ENCODE measurements at regions not wholly inside any gene's neighbourhood (a gene's known extent, or its start where the extent isn't known, plus 50 kb on each side); places are given as distances from the start of the nearest gene placed in this dataset.

DNA sequence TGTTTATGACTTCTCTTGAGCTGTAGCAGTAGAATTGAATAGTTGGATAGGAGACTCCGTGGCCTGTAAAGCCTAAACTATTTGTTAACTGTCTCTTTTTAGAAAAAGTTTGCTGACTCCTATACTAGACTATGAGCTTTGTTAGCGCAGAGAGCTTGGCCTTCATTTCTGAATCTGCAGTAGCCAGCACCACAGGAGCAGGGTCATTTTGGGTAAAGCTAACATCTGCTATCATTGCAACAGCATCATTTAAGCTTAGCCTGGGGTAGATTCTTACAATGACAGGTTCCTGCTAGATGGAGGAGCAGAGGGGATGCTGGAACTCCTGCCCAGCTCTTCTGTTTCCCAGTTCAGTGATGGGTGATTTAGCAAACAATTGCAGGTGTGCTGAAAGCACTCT, 133.7 kb upstream of the ASTN2 start:
- no peak for DNase-seq (ENCODE audit: low read depth in 2 of 2, low spot score in 1 of 2)

DNA sequence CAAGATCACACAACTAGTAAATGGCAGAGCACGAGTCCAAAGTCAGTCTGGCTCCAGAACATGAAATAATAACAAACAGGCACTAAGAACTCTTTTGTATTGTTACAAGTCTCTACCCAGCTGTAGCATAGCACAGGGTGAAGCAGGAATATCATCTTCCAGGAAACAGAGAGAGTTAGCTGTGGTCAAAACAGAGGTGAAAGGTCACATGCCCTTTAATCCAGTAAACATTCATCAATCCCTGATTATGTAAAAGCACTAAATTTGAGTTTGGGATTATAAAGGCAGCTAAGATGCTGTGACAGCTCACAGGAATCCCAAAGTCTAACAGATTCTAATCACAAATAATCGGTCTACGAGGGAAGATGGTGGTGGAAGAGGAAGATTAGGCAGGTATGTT, 133.0 kb upstream of the ASTN2 start:
- no peak for DNase-seq (ENCODE audit: low read depth in 2 of 2, low spot score in 1 of 2)

DNA sequence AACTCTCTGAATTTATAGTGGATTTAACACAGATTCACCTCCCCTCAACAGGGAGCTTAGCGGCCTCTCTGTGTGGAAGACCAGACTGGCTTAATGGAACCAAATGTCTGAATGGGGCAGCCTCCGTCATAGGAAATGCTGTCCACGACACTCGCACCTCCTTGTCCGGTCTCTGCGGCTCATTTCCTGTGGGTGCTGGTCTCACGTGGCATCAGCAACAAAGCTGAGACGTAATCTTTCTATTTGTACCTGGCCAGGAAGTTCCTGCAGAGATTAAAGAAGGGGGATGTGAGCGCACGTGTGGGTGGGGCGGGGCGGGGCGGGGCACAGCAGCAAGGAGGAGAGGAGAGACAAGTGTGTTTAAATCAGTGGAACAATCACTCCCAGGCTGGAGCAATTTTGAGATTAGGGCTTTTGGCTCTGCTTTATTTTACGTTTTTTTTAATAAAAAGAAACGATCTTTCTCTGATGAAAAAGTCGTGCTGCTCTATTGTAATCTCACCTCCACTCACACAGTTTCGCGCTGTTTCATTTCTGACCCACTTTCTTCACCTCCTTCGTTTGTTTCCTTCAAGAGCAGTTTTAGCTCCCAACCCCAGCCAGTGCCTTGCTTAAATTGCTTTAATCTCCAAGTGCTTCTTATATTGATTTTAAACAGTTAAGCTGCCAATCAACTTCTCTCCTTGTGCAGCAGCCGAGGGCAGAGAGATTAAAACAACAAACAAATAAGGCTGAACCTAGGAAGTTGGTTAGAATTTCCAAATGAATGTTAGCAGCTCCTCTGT, 132.2 kb upstream of the ASTN2 start:
- DNase-seq (ENCODE audit: low read depth in 2 of 2, low spot score in 1 of 2), result no peak

DNA sequence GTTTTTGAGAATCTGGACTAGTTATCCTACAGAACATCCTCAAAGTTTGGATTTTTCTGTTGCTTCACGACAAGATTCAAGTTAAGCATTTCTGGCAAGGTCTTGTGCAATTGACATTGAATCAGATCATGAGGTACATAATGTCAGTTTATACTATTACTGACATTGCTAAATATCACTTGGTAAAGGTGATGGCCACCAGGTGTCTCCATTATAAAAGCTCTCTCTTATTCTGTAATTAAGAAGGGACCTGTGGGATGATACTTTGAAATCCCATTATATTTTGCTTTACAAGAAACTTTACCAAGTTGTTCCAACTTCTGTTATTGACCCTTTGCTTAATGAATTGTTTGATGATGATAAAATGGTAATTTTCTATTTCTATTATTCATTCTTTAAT, 131.0 kb upstream of the ASTN2 start:
- no peak for DNase-seq (ENCODE audit: low read depth in 2 of 2, low spot score in 1 of 2)

DNA sequence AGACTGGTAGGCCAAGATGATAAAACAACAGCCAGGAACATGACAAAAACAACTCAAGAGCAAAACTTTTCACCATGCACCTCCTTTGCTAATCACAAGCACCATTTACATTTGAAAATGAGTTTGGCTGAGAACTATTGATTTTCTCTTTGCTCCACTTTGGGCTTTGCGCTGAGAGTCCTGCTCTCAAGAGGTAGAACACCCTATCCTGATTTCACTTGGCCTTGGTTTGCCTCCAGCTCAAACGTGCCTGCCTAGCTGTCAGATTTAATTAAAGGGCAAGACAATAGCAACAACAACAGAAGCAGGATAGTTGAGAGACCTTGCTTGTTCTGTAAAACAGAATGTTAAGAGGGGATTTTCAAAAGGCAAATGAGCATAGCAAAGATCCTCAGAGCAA, 128.2 kb upstream of the ASTN2 start:
- no peak for DNase-seq (ENCODE audit: low read depth in 2 of 2, low spot score in 1 of 2)

DNA sequence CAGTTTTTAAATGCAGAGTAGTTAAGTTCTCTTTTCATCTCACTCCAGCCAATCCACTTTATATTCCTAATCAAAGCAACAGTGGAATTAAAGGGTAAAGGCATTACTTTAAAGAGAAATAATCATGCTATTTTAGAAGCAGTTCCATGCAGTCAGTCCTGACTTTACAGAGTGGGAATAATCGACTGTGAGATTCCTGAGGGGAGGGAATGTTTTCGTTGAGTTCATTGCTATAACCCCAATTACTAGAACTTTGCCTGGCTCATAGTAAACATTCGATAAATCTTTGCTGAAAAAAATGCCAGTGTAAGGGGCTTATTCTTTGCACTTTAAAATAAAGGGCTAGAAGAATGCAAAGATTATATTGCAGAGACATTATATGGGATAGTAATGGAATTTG, 127.2 kb upstream of the ASTN2 start:
- DNase-seq (ENCODE audit: low read depth in 2 of 2, low spot score in 1 of 2), result no peak

DNA sequence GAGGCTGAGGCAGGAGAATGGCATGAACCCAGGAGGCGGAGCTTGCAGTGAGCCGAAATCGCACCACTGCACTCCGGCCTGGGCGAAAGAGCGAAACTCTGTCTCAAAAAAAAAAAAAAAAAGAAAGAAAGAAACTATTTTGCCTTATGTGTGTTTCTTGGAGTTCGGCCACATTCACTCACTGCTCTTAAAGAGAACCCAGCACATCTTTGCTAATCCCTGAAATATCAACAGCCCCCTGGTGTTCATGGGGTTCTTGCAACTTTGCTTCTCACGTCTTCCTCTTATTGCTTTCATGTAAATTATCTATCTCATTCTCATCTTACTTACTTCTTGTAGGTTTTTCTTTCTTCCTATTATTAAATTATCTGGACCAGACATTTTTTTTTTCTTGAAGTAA, 126.3 kb upstream of the ASTN2 start:
- no peak for DNase-seq (ENCODE audit: low read depth in 2 of 2, low spot score in 1 of 2)

DNA sequence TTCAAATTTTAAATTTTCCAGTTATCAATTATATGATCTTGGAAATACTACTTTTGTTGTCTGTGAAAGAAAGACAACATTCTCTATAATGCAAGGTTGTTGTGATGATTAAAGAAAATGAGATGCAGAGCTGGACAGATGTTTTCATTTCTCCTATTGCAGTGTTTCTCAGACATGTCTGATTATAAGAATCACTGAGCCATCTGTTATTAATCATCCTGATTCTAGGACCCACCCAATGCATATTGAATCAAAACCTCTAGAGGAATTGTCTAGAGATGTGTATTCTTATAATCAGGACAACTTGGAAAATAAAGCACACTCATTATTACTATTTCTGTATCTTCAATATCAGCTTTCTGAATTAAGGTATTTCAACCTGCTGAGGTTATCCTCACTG, 121.1 kb upstream of the ASTN2 start:
- no peak for DNase-seq (ENCODE audit: low read depth in 2 of 2, low spot score in 1 of 2)

DNA sequence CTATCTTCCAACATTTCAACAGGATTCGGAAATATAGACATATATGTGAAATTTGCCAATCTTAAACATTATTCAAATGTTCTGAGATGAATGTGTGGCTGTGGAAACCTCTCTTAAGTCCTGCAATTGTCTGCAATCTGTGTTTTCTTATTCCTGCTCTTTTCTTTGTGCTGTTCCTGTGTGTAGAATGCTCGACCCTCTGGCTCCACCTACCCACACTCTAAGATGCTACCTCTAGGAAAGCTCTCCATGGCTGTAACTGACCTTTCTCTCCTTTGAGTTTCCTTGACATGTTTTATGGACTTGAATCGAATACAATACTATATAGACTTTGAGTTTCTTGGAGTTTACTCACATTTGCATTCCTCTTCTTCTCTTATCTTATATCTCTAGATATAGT, 120.6 kb upstream of the ASTN2 start:
- no peak for DNase-seq (ENCODE audit: low read depth in 2 of 2, low spot score in 1 of 2)

DNA sequence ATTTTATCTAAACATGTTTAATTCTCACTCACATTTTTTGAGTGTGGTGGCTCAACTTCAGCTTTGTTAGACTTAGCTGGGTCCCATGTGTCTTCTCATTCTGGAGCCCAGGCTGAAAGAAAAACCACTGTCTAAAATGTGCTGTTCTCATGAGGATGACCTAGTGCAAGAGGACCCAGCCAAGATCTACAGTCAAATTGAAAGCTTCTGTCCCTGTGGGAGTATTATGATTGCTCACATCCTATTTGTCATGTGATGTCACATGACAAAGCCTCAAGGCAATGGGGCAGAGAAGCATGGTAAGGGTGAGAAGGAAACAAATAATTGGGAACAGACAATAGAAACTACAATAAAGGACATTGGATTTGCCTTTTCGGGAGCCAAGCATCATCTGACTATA, 113.4 kb upstream of the ASTN2 start:
- no peak for DNase-seq (ENCODE audit: low read depth in 2 of 2, low spot score in 1 of 2)

DNA sequence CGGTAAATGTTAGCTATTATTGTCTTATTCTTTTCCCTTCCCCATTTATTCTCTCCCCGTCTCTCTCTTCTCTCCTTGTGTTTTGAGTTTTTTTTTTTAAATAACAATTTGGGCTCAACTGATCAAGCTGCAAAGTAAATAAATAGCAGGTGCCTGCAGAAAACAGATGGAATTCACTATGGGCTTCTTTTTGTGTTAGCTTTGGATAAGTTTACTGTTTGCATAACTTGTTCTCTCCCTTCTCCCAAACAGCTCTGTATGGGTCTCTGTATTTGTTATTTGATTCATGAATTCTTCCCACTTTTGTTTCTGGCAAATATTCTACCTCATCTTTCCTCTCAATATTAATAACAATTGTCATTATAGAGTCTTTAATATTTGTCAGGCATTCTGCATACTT, 111.8 kb upstream of the ASTN2 start:
- no peak for DNase-seq (ENCODE audit: low read depth in 2 of 2, low spot score in 1 of 2)

DNA sequence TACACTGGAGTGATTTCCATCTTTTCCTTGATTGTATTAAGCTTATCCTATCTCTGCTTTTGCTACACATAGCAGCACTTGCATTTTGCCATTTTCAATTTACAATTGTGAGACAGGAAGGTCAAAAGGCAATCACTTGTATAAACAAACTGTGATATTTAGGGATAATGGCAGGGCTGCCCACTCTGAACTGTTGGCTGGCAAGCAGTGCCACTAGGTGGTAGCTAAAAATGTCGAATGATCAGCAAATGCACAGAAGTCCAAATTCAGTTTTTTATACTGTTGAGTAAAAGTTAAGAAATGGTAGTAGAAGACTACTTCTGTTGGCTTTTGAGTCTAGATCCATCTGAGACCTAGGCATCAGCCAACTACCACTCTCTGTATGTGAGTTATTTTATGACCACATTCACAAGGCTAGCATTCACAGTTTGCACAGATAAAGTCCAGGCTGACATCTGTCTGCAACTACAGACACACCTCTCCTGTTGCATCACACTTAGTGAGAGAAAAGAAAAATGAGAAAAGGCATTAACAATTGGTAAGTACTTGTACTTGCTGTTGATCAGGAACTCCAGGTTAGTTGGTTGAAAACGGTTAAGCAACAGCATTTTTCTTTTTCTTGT, 108.8 kb upstream of the ASTN2 start:
- DNase-seq (ENCODE audit: low read depth in 2 of 2, low spot score in 1 of 2), result no peak

DNA sequence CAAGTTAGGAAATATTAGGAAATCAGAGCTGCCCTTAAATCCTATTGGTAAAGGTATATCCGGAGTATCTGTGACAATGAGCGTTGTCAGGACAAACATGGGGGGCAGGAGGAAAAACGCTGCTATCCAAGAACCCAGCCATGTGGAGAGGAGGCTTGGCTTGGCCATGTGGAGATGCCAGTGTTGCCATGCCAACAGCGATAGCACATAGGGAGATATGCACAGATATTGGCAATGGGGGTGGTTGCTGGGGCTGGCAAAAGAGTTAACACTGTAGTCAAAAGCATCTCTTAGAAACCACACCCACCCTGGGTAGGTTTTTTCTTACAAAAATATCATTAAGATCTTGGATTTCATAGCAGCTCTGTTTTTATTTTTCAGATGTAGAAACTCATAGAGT, 106.4 kb upstream of the ASTN2 start:
- DNase-seq (ENCODE audit: low read depth in 2 of 2, low spot score in 1 of 2), result no peak

DNA sequence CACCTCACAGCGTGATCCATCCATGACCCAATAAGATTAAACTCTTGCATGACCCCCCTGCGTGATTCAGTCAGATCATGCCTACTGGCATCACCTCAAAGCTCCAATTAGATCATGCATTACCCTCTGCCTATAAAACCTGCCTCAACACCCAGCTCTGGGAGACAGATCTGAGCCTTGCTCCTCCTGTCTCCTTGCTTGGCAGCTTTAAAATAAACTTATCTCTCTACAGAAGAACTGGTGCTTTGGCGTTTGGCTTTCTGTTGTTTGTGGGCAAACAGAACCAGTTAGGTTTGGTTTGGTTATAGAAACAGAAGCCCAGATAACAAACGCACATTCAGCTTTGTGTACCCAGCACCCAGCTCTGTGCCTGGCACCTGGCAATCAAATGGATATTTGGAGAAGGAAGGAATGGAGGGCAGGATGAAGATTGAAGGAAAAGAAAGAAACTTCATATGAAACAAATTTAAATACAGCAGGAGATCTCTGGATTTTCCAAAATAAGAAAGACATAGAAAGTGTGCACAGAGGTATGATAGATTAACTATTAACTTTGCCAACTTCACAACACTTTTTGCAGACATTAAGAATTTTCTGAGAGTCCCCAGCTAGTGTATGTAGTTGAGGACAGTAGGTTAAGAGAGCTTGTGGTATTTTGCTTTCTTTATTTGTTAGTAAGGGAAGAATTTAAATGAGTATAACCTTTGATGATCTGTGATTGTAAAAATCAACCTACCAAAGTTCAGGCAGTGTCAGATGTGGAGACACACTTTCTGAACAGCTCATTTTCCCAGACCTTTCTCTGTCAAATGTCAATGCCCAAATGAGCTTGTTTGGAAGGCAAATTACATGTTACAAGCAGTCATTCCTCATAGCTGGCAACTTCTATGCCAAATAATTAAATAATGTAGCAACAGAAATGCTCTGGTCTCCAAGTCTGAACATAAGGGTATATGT, 102.1 kb upstream of the ASTN2 start:
- DNase-seq (ENCODE audit: low read depth in 2 of 2, low spot score in 1 of 2), result no peak

DNA sequence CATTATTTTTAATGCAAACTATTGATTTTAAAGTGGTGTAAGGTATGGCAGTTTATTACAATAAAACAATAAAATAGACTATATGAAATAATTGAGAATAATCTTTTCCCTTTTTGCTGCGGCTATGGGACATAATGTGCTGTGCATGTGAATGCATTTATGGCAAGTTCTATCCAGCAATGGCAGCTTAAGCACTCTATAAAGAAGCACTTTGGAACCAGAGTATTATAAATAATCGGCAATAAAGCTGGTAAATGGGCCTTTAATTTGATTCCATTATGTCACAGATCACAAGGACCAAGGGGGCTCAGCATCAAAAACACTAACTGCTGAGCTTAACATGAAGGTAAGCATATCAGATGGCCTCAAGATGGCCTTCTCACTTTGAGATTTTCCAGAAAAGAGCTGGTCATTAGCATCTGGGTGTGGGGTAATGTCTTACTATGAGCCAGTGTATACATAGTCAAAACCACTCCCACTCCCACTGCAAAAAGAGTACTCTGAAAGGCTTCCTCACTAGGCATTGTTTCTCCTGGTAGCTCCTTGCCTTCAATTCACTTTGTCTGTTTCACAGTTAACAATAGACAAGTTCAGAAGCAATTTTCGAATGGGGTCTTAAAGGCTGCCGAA, 97.1 kb upstream of the ASTN2 start:
- DNase-seq (ENCODE audit: low read depth in 2 of 2, low spot score in 1 of 2), result no peak

DNA sequence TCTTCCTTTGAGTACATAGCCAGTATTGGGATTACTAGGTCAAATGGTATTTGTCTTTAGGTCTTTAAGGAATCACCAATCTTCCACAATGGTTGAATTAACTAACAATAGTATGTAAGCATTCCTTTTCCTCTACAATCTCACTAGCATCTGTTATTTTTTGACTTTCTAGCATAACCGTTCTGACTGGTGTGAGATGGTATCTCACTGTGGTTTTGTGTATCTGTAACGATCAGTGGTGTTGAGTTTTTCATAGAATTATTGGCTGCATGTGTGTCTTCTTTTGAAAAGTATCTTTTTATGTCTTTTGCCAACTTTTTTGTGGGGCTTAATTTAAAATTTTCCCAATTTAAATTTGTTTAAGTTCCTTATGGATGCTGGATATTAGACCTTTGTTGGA, 81.5 kb upstream of the ASTN2 start:
- no peak for DNase-seq (ENCODE audit: low read depth in 2 of 2, low spot score in 1 of 2)

DNA sequence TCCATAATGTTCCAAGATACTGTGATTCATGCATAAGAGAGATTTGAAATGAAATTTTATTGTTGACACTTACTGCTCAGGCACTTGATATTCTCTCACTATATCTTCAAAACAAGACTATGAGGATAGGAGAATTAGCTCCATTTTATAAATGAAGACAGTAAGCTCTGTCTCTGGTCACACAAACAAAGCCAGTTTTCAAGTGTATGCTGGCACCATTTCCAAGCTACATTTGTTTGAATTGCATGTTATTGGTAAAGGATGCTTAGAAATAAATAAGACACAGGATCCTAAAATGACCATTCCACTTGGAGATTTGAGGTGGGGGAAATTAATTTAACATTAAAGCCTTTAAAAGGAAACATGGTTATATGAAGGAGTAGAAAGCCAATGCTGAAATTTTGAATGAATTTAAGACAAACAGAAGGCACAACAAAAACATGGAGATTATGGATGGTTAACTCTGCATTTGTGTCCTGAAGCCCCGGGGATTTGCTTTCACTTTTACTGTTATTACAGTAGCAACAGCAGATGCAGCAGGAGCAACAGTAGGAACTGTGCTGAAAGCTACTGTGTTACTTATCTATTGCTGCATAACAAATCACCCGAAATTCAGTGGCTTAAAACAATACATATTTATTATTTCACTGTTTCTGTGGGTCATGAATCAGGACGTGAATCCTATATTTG, 79.7 kb upstream of the ASTN2 start:
- no peak for DNase-seq (ENCODE audit: low read depth in 2 of 2, low spot score in 1 of 2)

DNA sequence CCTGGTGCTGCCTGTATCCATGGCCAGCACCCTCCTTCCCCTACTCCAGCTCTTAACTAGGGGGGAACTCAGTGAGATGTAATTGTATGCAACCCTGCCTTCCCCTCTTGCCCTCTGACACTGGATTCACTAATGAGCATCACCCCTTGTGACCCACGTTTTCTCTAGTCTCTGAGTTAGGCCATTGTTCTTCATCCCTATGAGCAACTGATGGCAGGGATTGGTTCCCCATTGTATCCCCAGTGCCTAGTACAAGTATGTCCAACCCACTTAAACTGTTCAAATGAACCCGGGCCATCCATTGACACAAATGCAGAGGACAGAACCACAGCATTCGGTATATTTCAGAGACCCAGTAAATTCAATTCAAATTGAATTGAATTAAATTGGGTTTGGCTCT, 77.6 kb upstream of the ASTN2 start:
- DNase-seq (ENCODE audit: low read depth in 2 of 2, low spot score in 1 of 2), result no peak

DNA sequence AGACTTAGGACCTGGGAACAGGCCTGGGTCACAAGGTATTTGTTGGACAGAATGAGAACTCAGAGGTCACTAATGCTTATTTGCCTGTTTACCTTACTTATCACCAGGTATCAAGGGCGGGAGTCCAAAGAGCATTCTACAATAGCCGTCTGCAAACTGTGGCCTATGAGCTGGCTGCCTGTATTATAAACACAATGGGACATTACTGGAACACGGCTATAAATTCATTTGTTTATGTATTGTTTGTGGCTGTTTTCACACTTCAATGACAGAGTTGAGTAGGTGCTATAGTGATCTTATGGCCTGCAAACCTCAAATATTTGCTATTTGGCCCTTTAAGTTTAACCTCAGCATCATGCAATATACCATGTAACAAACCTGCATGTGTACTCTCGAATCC, 76.6 kb upstream of the ASTN2 start:
- DNase-seq (ENCODE audit: low read depth in 2 of 2, low spot score in 1 of 2), result no peak

DNA sequence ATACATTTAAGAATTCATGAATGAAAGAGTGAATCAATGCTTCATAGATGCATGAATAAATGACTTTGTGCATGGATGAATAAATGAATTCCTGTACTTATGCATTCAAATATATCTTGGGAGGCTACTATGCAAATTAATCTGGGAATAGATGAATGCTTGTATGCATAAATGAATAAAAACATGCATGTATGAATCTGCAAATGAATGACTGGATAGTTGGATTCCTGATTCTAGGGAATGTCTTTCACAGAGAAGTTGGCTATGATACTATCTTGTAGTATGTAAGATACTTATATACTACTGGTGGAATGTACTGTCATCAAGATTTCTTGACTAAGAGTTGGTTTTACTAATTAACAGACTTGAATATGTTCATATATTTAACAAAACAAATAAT, 75.3 kb upstream of the ASTN2 start:
- DNase-seq (ENCODE audit: low read depth in 2 of 2, low spot score in 1 of 2), result no peak

DNA sequence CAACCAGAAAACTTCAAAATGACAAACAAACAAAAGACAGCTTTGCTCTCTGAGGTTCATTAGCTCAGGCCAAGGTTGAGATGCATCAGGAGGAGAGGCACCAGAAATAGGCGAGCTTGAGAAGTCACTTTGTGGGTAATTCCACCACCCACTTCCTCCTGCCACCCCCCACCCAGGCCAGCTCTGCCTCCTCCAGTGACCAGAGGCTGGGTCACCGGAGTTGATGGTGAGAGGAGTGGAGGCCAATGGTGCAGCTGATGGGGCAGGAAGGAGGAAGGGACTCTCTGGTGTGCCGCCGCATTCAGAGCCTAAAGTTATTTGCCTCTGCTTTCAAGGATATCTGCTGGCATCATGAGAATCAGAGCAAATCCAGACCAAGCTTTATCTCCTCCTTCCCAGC, 73.8 kb upstream of the ASTN2 start:
- no peak for DNase-seq (ENCODE audit: low read depth in 2 of 2, low spot score in 1 of 2)
